GM19240 (cell line): ENCODE measurements at regions not wholly inside any gene's neighbourhood (a gene's known extent, or its start where the extent isn't known, plus 50 kb on each side); places are given as distances from the start of the nearest gene placed in this dataset.
"Not testable (repeated sequence)": the region's sequence is repeated elsewhere in the genome, so short reads cannot be mapped to it uniquely, and the experiment has no call there.

ENCODE experiments used
- DNase-seq: peaks from one replicate; pipeline ENCODE4 v3.0.0; 2011; ENCODE audit warnings: low spot score; ENCODE audit not compliant: insufficient read length

DNA sequence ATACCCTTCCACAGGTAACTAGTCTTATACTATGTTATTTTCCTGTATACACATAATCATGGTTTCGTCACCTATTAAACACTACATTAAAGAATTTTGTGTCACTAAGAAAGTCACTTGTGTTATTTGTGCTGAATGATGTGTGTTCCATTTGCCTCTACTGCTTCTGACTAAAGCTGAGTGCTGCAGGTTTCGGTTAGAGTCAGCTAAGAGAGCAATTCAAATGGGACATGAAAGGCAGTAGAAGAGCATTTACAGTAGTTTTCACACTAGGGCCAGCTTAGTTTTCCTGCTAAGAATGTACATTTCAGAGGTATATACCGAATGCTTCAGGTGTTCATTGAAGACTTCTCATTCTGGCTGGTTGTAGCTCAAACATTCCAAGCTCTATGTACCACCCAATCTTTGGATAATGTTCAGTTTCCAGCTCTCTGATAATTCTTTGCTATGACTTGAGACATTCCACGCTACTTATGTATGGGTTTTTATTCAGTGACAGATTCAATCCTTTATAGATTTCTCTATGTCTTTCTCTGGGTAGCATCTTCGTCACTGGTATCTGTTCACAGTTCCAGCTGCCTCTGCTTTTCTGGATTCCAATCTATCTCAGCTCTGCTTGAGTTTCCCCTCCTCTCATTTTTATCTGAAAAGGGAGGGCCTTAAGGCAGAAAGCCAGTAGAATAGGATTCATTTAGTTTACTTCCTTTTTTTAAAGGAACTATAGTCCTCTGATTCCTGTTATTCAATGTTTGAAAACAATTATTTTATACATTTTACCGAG lies 164.4 kb downstream of the CXXC4 start:
- DNase-seq, result no peak

DNA sequence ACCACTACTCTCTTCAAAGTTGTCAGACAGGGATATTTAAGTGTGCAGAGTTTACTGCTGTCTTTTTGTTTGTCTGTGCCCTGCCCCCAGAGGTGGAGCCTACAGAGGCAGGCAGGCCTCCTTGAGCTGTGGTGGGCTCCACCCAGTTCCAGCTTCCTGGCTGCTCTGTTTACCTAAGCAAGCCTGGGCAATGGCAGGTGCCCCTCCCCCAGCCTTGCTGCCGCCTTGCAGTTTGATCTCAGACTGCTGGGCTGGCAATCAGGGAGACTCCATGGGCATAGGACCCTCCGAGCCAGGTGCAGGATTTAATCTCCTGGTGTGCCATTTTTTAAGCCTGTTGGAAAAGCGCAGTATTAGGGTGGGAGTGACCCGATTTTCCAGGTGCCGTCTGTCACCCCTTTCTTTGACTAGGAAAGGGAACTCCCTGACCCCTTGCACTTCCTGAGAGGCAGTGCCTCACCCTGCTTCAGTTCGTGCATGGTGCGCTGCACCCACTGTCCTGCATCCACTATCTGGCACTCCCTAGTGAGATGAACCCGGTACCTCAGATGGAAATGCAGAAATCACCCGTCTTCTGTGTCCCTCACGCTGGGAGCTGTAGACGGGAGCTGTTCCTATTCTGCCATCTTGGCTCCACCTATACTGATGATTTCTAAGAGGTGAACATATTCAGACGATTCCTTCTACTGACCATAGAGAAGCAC lies 167.6 kb downstream of the CXXC4 start:
- DNase-seq, result not testable (repeated sequence)

DNA sequence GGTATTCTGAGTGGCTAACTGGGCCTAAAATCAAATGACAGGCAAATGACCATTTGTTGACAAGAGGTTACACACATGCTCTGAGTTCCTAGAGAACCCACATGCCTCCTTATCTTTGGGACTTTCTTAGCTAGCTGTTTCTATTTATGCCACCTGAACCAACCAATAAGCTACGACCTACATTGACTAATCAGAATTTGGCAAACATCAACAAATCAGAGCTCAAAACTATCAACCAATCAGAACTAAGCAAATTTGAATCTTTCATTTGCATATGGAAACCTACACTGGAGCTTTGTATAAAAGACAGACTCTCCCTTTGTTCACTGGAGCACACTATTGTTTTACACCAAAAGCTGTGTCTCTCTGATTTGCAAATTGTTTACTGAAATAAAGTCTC lies 192.0 kb downstream of the CXXC4 start:
- no peak for DNase-seq

DNA sequence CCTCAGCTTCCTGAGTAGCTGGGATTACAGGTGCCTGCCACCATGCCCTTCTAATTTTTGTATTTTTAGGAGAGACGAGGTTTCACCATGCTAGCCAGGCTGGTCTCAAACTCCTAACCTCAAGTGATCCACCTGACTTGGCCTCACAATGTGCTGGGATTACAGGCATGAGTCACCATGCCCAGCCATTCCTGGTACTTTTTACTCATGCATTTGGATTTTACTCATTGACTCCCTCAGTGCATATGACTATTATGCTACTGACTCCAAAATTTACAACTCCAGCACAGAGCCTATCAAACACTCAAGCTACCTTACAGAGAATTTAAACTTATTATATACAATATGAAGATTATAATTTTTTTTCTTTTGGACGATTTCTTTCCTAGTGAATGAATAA lies 199.9 kb downstream of the CXXC4 start:
- DNase-seq, result no peak

DNA sequence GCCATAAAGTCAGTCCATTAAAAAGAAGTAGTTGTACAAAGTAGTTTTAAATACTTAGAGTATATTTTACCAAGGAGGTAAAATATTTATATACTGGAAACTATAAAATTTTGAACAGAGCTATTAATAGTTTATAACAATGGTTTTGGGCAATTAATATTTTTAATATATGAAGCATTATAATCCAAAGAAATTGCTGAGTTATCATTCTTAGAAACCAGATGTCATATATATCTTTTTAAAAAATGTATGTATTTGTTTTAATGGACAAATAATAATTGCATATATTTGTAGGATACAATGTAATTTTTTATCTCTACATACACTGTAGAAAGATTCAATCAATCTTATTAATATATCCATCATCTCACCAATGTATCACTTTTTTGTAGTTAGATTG lies 207.8 kb downstream of the CXXC4 start:
- no peak for DNase-seq

DNA sequence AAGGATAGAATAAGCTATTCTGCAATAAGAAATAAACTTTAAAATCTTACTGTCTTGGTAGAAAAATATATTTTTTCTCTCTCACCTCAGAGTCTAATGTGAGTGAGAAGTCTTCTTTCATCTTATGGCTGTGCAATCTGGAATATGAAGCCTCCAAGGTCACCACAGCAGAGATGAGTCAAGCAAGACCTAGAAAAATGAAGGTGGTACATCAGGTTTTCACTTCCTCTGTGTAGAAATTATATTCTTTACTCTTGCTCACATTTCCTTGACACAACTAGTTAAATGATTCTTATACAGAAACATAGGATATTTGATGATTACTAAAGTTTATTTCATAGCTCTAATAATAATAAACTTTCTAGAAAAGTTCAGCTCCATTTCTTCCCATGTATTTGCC lies 211.4 kb downstream of the CXXC4 start:
- DNase-seq, result no peak

DNA sequence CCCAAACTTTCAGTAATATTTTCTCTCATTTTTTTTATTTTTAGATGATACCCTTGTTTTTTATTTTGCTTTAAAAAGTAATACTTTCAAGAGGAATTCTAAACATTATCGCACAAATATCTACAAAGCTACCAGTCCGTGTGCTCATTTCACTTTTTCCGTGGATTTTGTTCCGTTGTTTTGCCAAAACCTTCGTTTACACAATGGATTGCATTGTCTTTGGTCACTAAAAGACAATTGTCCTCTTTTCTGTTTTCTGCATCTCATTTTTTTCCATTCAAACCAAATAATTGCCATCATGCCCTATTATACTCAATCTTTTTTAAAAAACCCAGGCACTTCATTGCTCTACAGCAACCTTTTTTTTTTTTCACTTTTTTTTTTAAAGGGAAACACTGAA lies 214.9 kb downstream of the CXXC4 start:
- no peak for DNase-seq

DNA sequence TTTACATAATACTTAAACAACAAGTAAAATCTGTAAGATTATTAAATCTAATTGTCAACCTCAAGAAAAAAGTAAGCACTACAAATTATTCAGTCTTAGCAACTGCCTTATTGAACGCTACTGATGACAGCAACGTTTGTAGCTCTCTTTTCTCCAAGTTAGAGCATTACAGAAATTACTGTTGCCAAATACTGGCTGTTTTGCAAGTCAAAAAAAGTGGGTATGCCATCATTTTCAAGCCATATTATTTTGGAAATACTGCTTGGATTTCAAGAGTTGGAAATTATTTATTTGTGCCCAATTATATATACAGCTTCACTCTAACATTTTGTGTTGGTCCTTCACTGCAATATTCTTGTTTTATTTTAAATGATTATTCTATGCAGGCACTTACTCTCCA lies 221.7 kb downstream of the CXXC4 start:
- DNase-seq, result no peak

DNA sequence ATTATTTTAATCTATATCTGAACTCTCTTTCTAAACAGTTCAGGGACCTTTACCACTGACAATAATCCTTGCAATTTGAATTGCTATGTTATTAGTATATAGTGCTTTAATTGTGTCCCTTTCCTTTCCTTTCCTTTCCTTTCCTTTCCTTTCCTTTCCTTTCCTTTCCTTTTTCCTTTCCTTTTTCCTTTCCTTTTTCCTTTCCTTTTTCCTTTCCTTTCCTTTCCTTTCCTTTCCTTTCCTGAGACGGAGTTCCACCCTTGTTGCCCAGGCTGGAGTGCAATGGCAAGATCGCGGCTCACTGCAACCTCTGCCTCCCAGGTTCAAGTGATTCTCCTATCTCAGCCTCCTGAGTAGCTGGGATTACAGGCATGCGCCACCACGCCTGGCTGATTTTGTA lies 225.1 kb downstream of the CXXC4 start:
- not testable (repeated sequence) for DNase-seq

DNA sequence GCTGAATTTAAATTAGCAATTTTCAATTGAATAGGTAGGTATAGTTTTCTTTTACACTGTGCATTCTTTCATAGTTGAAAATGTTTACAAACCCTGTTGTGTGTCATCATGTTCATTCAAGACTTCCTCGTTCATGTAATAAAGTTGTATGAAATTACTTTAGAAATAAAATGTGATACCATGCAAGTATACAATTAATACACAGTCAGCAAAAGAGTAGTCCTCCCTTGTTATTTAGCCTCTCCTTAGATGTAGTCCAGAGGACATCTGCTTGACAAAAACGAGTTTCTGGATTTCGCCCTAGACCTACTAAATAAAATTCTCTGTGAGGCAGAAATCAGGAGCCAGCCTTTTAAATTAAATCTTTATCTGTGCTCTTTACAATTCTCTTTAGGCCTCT lies 231.6 kb downstream of the CXXC4 start:
- DNase-seq, result no peak

DNA sequence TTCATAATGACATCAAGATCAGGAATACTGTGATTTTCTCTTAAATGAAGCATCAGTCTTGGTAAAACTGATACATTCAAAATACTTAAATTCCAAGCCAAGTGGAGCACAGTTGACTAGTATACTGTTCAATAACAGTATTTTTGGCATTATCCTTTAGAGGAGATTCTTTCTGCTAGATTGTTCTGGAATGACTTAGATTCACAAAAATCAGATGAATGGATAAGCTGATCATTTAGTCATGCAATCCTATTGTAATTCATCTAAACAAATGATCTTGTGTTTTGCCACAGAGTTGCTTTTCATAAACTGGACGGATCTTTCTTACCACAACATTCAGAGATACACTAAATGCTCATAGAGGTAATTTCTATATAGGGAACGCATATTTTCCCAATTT lies 232.0 kb downstream of the CXXC4 start:
- no peak for DNase-seq

DNA sequence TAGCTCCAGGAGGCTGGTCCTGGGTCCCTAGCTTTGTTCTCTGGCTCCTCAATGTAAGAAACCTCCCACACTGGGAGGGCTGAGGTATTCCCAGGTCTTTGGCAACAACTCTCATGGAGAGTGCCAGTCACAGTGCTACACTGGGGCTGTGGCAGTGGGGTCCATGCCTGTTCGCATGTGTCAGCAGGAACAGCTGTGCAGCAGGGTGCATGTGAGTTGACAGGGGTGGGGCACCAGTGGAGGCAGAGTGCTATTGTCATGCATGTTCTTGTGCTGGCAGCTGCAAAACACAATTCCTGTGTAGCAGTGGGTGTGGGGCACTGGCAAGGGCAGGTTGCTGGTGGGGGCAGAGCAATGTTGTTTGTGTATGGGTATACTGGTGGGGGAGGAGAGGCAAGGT lies 246.0 kb downstream of the CXXC4 start:
- no peak for DNase-seq

DNA sequence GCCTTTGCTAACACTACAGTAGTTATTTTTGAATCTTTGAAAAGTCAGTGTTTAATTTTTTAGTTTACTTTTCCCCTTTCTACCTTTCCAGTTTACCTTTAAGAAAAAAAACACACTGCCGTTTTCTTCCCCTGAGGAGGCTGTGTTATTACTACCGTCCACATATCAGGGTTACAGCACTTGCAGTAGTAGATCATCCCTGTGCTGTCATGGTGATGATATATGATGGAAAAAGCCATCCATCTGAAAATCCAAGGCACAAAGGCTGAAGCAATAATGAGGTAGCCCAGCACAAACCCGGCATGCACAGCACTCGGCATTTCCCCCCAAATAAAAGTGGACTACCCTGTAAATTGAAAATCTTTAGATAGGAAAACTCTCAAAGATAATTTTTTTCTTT lies 258.7 kb downstream of the CXXC4 start:
- DNase-seq, result no peak

DNA sequence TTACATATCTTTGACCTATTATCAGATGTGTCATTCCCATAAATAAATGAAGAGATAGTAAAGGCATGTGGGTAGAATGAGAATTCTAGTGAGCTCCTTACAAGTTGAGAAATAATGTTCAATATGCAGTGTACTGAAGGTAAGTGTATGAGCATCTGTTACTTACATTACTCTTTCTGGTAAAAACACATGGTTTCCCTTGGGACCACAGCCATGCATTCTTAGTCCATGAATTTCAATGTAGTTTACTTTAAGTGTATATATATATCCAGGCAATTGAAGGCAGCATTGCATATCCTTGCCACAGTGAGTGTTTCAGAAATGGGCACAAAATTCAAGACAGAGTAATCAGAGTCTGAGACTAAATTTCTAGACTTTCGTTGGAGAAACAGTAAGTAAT lies 277.2 kb downstream of the CXXC4 start:
- no peak for DNase-seq

DNA sequence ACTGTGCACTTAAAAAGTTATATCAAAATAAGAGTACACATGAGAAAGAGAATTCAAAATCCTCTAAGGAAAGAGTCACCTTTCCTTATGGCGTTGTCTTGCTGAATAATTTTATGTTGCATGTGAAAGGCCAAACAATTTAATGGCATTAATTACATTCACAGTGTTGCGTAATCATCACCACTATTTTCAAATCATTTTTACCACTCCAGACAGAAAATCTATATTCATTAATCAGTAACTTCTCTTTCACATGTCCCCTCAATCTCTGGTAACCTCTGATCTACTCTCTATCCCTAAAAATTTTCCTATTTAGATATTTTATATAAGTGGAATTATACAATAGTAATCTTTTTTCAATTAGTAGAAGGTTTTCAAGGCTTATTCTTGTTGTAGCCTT lies 283.0 kb downstream of the CXXC4 start:
- DNase-seq, result no peak

DNA sequence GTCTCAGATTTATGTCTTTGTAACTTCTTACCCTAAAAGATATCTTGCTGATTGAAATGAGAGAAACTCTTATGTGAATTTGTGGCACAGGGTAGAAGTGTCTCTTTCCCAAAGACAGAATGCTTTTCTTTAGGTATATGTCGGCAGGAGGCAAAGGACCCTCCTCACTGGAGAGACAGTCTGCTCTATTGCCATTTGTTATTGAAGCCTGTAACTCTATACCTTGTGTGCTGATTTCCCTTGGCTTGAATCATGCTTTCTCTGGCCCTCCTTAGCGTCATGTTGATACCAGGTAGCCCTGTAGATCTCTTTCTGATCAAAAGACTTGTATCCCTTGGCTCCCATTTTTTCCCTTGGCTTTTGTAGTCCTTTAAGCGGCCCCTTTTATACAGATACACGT lies 284.3 kb downstream of the CXXC4 start:
- no peak for DNase-seq

DNA sequence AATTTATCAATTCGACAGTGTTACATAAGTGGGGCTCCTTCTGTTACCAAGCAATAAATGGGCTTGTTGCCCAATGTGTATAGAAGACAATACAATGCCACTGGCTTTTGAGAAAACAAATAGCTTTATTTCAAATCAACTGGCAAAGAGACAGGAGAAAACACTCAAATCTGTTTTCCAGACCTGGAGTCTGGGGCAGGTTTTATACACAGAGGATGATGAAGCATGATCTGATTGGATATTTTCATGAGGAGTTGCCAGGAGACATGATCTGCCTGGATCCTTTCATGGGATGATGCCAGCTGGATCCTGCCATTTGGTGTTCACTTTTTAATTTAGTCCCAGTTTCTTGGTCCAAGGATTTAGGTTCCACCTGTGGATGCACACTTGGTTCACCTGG lies 287.9 kb downstream of the CXXC4 start:
- no peak for DNase-seq

DNA sequence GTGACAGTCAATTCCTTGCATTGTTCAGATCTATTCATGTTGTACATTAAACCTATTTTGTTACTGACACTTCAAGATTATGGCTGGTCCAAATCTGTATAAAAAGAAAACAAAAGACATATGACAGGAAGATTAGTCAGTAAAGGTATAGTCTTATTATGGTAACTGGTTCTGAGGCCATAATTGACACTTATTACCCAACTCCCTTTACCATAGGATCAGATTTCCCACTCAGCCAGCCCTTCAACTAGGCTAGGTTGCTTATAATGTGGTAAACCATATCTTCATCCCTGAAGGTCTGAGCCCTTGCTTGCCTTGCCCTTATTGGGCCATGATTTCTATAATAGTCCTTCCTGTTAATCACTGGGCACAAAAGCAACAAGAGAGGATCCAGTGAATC lies 289.6 kb downstream of the CXXC4 start:
- DNase-seq, result no peak

DNA sequence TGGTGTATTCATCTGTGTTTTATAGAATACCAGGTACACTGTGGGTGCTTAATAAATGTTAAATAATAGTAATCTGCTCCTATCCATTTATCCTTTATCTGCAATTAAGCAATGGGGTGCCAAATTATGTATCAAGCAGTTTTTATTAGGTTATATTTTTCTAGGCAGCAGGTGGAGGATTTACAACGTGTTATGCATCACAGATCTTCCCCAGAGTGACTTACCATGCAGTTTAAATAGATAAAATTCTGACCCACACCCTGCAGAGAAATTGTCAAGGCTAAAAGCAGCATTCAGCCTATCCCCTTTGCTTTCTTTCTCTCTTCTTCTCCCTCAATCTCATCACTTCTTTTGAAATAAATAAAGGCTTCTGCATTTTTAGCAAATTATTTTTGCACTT lies 306.4 kb downstream of the CXXC4 start:
- no peak for DNase-seq

DNA sequence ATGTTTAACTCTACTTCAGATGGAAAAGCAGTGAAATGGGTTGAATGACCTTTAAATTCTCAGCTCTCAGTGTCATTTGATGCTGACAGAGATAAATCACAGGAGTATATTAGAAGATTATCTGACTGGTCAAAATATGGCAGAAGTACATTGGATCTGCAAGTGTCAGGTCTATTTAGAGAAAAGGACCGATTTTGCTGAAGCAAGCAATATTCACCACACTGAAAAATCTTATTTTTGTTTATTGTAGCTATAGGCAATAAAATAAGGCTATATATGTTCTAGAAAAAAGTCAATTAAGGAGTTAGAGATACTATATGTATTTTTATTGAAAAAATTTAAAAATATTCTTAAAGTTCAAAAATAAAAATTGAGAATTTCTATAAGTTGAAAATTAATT lies 325.3 kb downstream of the CXXC4 start:
- DNase-seq, result no peak

DNA sequence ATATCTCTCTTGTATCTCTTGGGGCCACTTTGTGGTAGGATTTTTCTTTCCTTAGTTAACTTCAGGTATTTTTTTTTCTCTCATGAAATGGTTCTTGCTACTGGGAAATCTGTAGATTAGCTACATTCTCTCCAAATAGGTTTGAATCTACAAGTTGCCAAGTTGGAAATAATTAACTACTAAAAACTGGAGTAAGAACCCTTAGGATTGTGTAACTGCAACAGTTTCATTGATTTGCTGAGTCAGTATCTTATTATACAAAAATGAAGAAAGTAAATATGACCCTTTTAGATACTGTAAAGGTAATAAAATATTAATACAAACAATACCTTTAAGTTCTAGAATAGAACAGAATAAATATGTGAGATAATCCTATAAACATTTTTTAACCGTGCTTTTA lies 327.9 kb downstream of the CXXC4 start:
- no peak for DNase-seq

DNA sequence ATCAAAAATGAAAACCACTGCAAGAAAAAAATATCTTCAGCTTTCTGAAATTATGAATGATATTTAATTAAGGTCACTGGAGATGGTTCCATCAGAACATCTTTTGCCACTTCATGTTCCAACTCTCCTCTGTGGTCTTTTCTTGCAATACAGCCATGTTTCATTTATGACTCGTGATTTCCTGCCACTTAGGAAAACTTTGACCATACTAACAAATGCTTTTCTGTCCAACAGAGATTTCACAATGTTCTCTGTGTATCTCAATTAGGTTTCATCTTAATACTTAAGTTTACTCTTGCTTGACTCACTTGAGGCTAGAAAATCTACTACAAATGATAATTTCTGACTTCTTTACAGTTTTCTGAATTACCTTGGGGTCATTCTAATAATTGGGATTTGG lies 330.9 kb downstream of the CXXC4 start:
- no peak for DNase-seq

DNA sequence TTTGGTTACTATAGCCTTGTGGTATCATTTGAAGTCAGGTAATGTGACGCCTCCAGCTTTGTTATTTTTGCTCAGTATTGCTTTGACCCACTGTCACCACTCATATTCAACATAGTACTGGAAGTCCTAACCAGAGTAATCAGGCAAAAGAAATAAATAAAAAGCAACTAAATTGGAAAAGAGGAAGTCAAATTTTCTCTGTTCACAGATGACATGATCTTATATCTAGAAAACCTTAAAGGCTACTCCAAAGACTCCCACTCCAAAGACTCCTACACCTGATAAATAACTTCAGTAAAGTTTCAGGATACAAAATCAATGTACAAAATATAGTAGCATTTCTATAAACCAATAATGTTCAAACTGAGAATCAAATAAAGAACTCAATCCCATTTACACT lies 348.6 kb downstream of the CXXC4 start:
- DNase-seq, result no peak
